ENCODE measurements at regions not wholly inside any gene's neighbourhood (a gene's known extent, or its start where the extent isn't known, plus 50 kb on each side); places are given as distances from the start of the nearest gene placed in this dataset.

- DNase-seq, result no peak
These were observed 229.9 kb downstream of the LRRN1 start for GRCh38 chr3:4029135-4029534.

GRCh38 chr3:4030624-4031023 is 231.4 kb downstream of the LRRN1 start:
- no peak for DNase-seq

DNA sequence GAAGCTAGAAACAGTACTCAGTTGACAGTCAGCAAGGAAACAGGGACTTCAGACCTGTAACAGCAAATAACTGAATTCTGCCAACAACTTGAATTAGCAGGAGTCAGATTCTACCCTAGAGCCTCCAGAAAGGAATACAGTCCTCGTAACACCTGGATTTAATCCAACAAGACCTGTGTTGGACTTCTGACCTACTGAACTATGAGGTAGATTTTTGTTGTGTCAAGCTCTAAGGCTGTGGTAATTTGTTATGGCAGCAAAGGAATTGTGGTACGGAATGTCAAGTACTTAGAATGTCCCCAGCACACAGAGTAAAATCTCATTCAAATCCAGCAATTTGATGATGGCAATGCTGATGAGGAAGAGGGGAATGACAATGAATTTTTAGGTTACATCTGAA is 234.1 kb downstream of the LRRN1 start:
- no peak for DNase-seq

GRCh38 chr3:4036046-4036445 is 236.8 kb downstream of the LRRN1 start:
- no peak for DNase-seq

DNA sequence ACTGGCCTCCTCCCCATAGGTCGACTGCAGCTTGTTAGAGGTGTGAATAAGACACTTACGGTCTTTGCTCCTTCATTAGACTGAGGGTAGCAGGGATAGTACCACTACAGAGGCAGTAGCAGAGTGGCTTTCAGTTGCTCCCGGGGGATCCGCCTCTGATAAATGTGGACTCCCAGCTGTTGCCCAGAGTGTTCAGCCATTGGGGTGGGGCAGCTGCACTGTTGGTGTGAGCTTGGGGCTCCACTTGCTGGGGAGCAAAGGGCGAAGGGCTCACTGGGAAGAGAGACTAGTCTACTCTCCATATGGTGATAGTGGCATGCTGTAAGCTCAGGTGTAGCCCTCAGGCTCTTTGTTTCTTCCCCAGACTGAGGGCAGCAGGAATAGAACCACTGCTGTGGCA is 239.1 kb downstream of the LRRN1 start:
- no peak for DNase-seq

DNA sequence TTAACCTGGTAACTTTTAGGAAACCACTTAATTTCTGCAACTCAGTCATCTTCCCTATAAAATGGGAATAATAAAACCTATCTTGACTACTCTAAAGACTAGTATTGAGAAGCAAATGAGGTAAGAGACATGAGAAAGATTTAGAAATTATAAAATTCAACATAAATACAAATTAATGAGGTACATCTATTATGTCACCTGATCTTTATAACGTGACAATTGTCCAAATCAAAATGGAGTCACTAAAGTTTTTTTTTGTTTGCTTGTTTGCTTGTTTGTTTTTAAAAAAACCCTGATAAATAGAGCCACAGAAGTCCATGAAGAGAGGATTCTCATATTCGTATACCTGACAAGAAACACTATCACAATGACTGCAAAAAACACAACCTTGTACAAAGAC is 242.8 kb downstream of the LRRN1 start:
- DNase-seq, result no peak

- no peak for DNase-seq
These were observed 243.6 kb downstream of the LRRN1 start for GRCh38 chr3:4042869-4043268.

DNA sequence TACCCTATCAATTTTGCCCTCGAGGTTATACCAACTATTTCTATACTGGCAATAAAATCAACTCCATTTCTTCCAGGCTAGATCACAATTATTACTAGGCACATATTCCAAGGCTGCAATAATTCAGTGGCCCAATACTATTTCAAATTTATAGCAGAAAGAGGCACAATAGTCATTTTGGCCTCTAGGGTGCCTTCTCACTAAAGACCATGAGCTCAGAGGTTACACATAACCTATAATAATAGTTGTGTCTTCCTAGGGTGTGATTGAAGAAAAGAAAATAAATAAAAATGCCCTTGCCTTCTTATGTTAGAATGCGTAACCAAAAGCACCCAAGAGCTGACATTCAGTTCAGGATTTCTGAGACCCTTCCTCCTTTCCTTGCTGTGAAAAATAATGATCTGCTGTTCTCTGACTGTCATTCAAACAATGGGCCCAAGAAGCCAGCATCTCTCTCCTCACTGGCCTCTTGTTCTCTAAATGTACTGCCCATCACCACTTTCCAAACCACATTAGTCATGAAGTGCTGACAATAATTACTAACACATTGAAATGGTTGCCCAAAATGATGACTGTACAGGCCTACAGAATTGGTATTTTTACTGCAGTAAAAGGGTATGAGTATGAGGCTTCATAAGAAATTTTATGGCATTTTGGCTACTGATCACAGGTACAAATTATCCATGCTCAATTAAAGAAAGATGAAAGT is 244.8 kb downstream of the LRRN1 start:
- DNase-seq, result no peak

- no peak for DNase-seq
These were observed 245.4 kb downstream of the LRRN1 start for GRCh38 chr3:4044619-4045018.

DNA sequence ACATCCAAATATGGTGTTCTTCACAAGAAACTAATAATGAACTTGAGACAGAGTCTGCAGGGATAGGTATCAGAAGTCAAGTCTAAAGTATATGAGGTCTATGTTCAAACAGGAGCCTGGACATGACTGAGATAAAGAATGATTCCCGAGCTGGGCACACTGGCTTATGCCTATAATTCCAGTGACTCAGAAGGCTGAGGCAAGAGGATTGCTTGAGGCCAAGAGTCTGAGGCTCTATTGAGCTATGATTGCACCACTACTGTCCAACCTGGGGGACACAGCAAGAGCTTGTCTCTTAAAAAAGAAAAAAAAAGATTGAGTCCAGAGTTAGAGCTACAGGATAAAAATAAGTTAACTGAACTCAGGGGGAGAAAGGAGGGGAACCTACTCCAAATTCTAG is 246.5 kb downstream of the LRRN1 start:
- no peak for DNase-seq

DNA sequence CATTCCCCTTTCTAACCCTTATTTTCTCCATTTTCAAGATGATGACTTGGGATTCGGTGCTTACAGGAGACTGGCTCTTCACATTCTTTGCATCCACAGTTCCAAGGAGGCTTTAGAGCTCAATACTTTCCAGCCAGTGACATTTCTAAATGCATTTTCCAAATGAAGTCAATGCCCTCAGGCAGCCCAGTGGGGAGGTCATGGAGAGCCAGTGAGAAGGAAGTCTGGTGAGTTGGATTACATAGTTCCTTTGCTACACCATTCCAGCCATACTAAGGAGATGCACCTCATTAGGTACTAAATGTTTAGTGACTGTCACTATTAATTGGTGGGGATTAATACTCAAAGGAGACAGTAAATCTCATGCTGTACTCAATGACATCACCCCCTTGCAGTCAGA is 248.1 kb downstream of the LRRN1 start:
- no peak for DNase-seq

- DNase-seq, result no peak
These were observed 250.5 kb upstream of the SETMAR start for GRCh38 chr3:4052706-4053105.

GRCh38 chr3:4053975-4054374 is 249.2 kb upstream of the SETMAR start:
- no peak for DNase-seq

- DNase-seq, result no peak
These were observed 243.1 kb upstream of the SETMAR start for GRCh38 chr3:4060064-4060463.

- no peak for DNase-seq
These were observed 242.6 kb upstream of the SETMAR start for GRCh38 chr3:4060603-4061002.

DNA sequence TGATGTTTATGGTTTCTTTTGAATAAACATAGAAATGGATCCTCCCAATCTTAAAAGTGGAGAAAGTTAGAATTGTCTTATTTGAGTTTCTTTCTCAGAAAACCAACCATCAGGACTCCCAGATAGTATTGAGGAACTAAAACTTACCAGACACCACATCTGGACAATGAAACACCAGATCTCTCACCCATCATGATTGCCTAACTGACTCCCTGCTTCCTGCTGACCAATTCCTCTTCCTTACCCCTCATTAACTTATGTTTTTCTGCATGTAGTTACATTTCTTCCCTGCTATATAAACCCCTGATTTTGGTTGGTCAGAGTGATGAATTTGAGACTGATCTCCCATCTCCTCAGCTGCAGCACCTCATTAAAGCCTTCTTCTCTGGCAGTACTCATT is 242.0 kb upstream of the SETMAR start:
- DNase-seq, result no peak

DNA sequence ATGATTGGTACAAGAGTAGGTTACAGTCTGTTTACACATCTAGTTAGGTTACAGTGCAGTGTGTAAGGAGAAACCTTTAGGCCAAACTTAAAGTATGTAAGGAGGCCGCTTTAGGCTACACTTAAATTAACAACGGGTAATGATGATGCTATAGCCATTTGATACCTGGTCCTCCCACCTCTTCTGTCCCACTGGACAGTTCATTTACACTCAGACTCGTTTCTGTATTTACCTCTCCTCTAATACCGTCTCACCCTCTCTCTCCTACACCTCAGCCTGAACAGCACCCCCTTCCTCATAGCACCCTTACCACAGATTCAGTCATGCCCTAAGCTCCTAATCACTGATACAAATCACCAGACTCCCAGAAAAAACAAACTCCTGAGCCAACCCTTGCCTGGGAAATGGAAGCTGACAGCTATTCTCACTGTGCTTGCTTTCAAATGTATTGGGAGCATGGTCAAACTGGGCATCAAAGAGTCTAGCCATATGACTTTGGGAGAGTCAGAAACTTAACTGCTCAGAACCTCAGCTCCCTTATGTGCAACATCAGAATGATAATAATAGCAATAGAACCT is 241.3 kb upstream of the SETMAR start:
- DNase-seq, result no peak

GRCh38 chr3:4062621-4063020 is 240.5 kb upstream of the SETMAR start:
- no peak for DNase-seq

DNA sequence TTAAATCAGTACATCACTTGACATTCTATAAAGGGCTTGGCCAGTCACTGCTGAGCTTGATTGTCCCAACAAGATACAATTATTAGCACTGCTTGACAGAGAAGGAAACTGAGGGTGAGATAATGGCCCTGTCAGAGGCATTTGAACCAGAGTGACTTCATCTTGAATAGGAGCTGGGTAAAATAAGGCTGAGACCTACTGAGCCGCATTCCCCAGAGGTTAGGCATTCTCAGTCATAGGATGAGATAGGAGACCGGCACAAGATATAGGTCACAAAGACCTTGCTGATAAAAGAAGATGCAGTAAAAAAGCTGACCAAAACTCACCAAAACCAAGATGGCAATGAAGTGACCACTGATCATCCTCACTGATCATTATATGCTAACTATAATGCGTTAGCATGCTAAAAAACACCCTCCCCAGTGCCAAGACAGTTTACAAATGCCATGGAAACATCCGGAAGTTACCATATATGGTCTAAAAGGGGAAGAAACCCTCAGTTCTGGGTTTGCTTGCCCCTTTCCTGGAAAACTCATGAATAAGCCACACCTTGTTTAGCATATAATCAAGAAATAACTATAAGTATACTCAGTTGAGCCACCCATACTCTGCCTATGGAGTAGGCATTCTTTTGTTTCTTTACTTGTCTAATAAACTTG is 239.1 kb upstream of the SETMAR start:
- DNase-seq, result no peak

GRCh38 chr3:4065085-4065484 is 238.1 kb upstream of the SETMAR start:
- DNase-seq, result no peak

DNA sequence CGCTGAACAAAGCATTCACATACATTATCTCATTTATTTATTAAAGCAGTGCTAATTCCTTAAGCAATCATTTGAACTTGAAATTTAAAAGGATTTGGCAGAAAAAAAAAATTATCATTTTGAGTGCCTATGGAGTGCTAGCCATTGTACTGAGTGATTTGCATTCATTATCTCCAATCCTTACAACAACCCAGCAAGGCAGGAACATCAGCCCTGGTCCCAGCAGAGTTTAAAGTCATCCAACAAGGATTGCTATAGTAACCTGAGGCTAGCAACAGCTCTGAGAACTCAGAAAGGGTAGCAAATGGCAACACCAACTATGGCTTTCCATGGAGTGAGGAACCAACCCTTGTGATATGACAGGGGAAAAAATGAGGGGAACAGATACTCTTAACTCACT is 237.6 kb upstream of the SETMAR start:
- DNase-seq, result no peak

GRCh38 chr3:4067893-4068292 is 235.3 kb upstream of the SETMAR start:
- no peak for DNase-seq

- no peak for DNase-seq
These were observed 233.4 kb upstream of the SETMAR start for GRCh38 chr3:4069796-4070195.
